Upper lobe of left lung (tissue), 4 donors: ENCODE measurements at regions not wholly inside any gene's neighbourhood (a gene's known extent, or its start where the extent isn't known, plus 50 kb on each side); places are given as distances from the start of the nearest gene placed in this dataset.

Experiments
- CTCF ChIP-seq, 6 experiments: fragments of 450-650 bp in 4 of 6; fragments of 200-600 bp in 2 of 6; sonication (generic) in 2 of 6; IDR thresholded peaks; one replicate each; pipeline ENCODE4 v1.5.1; 2016 to 2019; ENCODE audit warnings: antibody characterized with exemption in 6 of 6
- POLR2A ChIP-seq, 4 donors: fragments of 450-650 bp; IDR thresholded peaks; one replicate each; pipeline ENCODE4 v1.5.1; 2016 to 2017; ENCODE audit warnings: antibody characterized with exemption in 4 of 4, mild to moderate bottlenecking in 2 of 4

GRCh38 chr4:123198706-123199105 is 197.9 kb upstream of the SPRY1 start:
- no peak for TF ChIP-seq CTCF (IDR thresholded peaks at IDR 0.05)
- TF ChIP-seq POLR2A (IDR thresholded peaks at IDR 0.05) = no peak
